ENCODE measurements at regions not wholly inside any gene's neighbourhood (a gene's known extent, or its start where the extent isn't known, plus 50 kb on each side); places are given as distances from the start of the nearest gene placed in this dataset.

GRCh38 chr4:124501576-124501975, 211.0 kb downstream of the ANKRD50 start:
- H3K4me3 ChIP-seq (ENCODE audit: low read length): no peak overlapping the region
- no peaks in the 10 kb centered on the region for H3K36me3 ChIP-seq (replicated peaks; ENCODE audit: insufficient read depth, low read length)
- no peak overlapping the region for H3K27ac ChIP-seq (ENCODE audit: low read length)
- H3F3A ChIP-seq (ENCODE audit: insufficient read depth, low read length): no peaks in the 10 kb centered on the region
- no peak overlapping the region for H2AFZ ChIP-seq (ENCODE audit: low read length)
- H3K4me2 ChIP-seq (ENCODE audit: low read depth, low read length): no peak overlapping the region
- no peaks in the 10 kb centered on the region for H3K27me3 ChIP-seq (replicated peaks; ENCODE audit: insufficient read depth, low read length)
- H3K4me1 ChIP-seq (ENCODE audit: low read length): no peaks in the 10 kb centered on the region
- H3K9ac ChIP-seq (ENCODE audit: low read length): no peak overlapping the region
- H3K9me3 ChIP-seq (replicated peaks; ENCODE audit: insufficient read depth, low read length): no peaks in the 10 kb centered on the region
- H4K20me1 ChIP-seq (ENCODE audit: insufficient read depth, low read length): no peaks in the 10 kb centered on the region
- DNase-seq: no peak
- H3K9me2 ChIP-seq (replicated peaks; ENCODE audit: insufficient read depth, low read length): no peaks in the 10 kb centered on the region
- TF ChIP-seq, protein P1, sequence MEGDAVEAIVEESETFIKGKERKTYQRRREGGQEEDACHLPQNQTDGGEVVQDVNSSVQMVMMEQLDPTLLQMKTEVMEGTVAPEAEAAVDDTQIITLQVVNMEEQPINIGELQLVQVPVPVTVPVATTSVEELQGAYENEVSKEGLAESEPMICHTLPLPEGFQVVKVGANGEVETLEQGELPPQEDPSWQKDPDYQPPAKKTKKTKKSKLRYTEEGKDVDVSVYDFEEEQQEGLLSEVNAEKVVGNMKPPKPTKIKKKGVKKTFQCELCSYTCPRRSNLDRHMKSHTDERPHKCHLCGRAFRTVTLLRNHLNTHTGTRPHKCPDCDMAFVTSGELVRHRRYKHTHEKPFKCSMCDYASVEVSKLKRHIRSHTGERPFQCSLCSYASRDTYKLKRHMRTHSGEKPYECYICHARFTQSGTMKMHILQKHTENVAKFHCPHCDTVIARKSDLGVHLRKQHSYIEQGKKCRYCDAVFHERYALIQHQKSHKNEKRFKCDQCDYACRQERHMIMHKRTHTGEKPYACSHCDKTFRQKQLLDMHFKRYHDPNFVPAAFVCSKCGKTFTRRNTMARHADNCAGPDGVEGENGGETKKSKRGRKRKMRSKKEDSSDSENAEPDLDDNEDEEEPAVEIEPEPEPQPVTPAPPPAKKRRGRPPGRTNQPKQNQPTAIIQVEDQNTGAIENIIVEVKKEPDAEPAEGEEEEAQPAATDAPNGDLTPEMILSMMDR (IDR thresholded peaks at IDR 0.05; ENCODE audit: low read length): no peak
- TF ChIP-seq EZH2phosphoT487 (IDR thresholded peaks at IDR 0.05; ENCODE audit: low read length): no peak
- no peak for TF ChIP-seq EZH2 (optimal IDR thresholded peaks at IDR 0.05; ENCODE audit: low read depth, low read length)
- H3K79me2 ChIP-seq (ENCODE audit: low read length): no peaks in the 10 kb centered on the region

- H2AFZ ChIP-seq (ENCODE audit: low read length): no peak overlapping the region
- H3K36me3 ChIP-seq (replicated peaks; ENCODE audit: insufficient read depth, low read length): no peaks in the 10 kb centered on the region
- H3K9me3 ChIP-seq (replicated peaks; ENCODE audit: insufficient read depth, low read length): no peaks in the 10 kb centered on the region
- no peaks in the 10 kb centered on the region for H3K9me2 ChIP-seq (replicated peaks; ENCODE audit: insufficient read depth, low read length)
- no peaks in the 10 kb centered on the region for H3K27me3 ChIP-seq (replicated peaks; ENCODE audit: insufficient read depth, low read length)
- no peak overlapping the region for H3K4me3 ChIP-seq (ENCODE audit: low read length)
- DNase-seq: no peak
- H3F3A ChIP-seq (ENCODE audit: insufficient read depth, low read length): no peaks in the 10 kb centered on the region
- H3K79me2 ChIP-seq (ENCODE audit: low read length): no peaks in the 10 kb centered on the region
- H4K20me1 ChIP-seq (ENCODE audit: insufficient read depth, low read length): no peaks in the 10 kb centered on the region
- H3K27ac ChIP-seq (ENCODE audit: low read length): no peak overlapping the region
- H3K9ac ChIP-seq (ENCODE audit: low read length): no peak overlapping the region
- H3K4me2 ChIP-seq (ENCODE audit: low read depth, low read length): no peak overlapping the region
- no peaks in the 10 kb centered on the region for H3K4me1 ChIP-seq (ENCODE audit: low read length)
- TF ChIP-seq, protein P1 (IDR thresholded peaks at IDR 0.05; ENCODE audit: low read length): no peak
- TF ChIP-seq EZH2phosphoT487 (IDR thresholded peaks at IDR 0.05; ENCODE audit: low read length) (no peak), EZH2 (optimal IDR thresholded peaks at IDR 0.05; ENCODE audit: low read depth, low read length) (no peak)
Observed at GRCh38 chr4:124504431-124504830, 208.1 kb downstream of the ANKRD50 start.

- no peak for DNase-seq
- H3K27me3 ChIP-seq (replicated peaks; ENCODE audit: insufficient read depth, low read length): no peaks in the 10 kb centered on the region
- H3F3A ChIP-seq (ENCODE audit: insufficient read depth, low read length): no peaks in the 10 kb centered on the region
- H3K4me1 ChIP-seq (ENCODE audit: low read length): no peaks in the 10 kb centered on the region
- no peaks in the 10 kb centered on the region for H3K9me2 ChIP-seq (replicated peaks; ENCODE audit: insufficient read depth, low read length)
- H2AFZ ChIP-seq (ENCODE audit: low read length): no peak overlapping the region
- H3K9me3 ChIP-seq (replicated peaks; ENCODE audit: insufficient read depth, low read length): no peaks in the 10 kb centered on the region
- no peaks in the 10 kb centered on the region for H4K20me1 ChIP-seq (ENCODE audit: insufficient read depth, low read length)
- H3K27ac ChIP-seq (ENCODE audit: low read length): no peak overlapping the region
- H3K79me2 ChIP-seq (ENCODE audit: low read length): no peaks in the 10 kb centered on the region
- TF ChIP-seq EZH2 (optimal IDR thresholded peaks at IDR 0.05; ENCODE audit: low read depth, low read length): no peak
- TF ChIP-seq EZH2phosphoT487 (IDR thresholded peaks at IDR 0.05; ENCODE audit: low read length): no peak
- TF ChIP-seq, protein P1 (IDR thresholded peaks at IDR 0.05; ENCODE audit: low read length): no peak
- no peak overlapping the region for H3K4me2 ChIP-seq (ENCODE audit: low read depth, low read length)
- H3K9ac ChIP-seq (ENCODE audit: low read length): no peak overlapping the region
- no peaks in the 10 kb centered on the region for H3K36me3 ChIP-seq (replicated peaks; ENCODE audit: insufficient read depth, low read length)
- no peak overlapping the region for H3K4me3 ChIP-seq (ENCODE audit: low read length)
Observed at GRCh38 chr4:124505211-124505610, 207.3 kb downstream of the ANKRD50 start.

Data from MM.1S (cell line).